UCSD-AML1 (cell line): ENCODE measurements at regions not wholly inside any gene's neighbourhood (a gene's known extent, or its start where the extent isn't known, plus 50 kb on each side); places are given as distances from the start of the nearest gene placed in this dataset.
"Not testable (repeated sequence)": the region's sequence is repeated elsewhere in the genome, so short reads cannot be mapped to it uniquely, and the experiment has no call there.

Experiments used
- DNase-seq: peaks from one replicate; lab custom pipeline; 2025; ENCODE audit not compliant: unreplicated experiment; lab: John Stamatoyannopoulos, UW

GRCh38 chr7:81073931-81074251 lies 155.0 kb upstream of the SEMA3C start:
- DNase-seq = no peak

GRCh38 chr7:81070956-81071355 lies 152.1 kb upstream of the SEMA3C start:
- DNase-seq = no peak

GRCh38 chr7:81066797-81067196 lies 147.9 kb upstream of the SEMA3C start:
- DNase-seq = no peak

- DNase-seq = no peak
These were observed 145.6 kb upstream of the SEMA3C start for GRCh38 chr7:81064426-81064825.

- no peak for DNase-seq
These were observed 143.9 kb upstream of the SEMA3C start for GRCh38 chr7:81062755-81063154.

- not testable (repeated sequence) for DNase-seq
These were observed 138.6 kb upstream of the SEMA3C start for GRCh38 chr7:81057469-81057868.

- no peak for DNase-seq
These were observed 134.8 kb upstream of the SEMA3C start for GRCh38 chr7:81053623-81054022.

- DNase-seq = no peak
These were observed 133.1 kb upstream of the SEMA3C start for GRCh38 chr7:81051811-81052413.

GRCh38 chr7:81045491-81046030 lies 126.7 kb upstream of the SEMA3C start:
- DNase-seq = no peak

- DNase-seq = not testable (repeated sequence)
These were observed 123.8 kb upstream of the SEMA3C start for GRCh38 chr7:81042646-81043045.

- DNase-seq = no peak
These were observed 121.6 kb upstream of the SEMA3C start for GRCh38 chr7:81040496-81040895.

GRCh38 chr7:81036871-81037270 lies 118.0 kb upstream of the SEMA3C start:
- DNase-seq = no peak

- DNase-seq = no peak
These were observed 117.2 kb upstream of the SEMA3C start for GRCh38 chr7:81036057-81036456.

- DNase-seq = no peak
These were observed 113.1 kb upstream of the SEMA3C start for GRCh38 chr7:81031996-81032395.

- DNase-seq = no peak
These were observed 112.4 kb upstream of the SEMA3C start for GRCh38 chr7:81031243-81031642.

GRCh38 chr7:81030472-81030871 lies 111.6 kb upstream of the SEMA3C start:
- no peak for DNase-seq

GRCh38 chr7:81029511-81029910 lies 110.7 kb upstream of the SEMA3C start:
- DNase-seq = no peak

- DNase-seq = no peak
These were observed 106.5 kb upstream of the SEMA3C start for GRCh38 chr7:81025360-81025759.

- no peak for DNase-seq
These were observed 96.1 kb upstream of the SEMA3C start for GRCh38 chr7:81014908-81015307.

- no peak for DNase-seq
These were observed 95.4 kb upstream of the SEMA3C start for GRCh38 chr7:81014266-81014665.

GRCh38 chr7:81013083-81013817 lies 94.4 kb upstream of the SEMA3C start:
- no peak for DNase-seq

- DNase-seq = no peak
These were observed 90.0 kb upstream of the SEMA3C start for GRCh38 chr7:81008901-81009300.

GRCh38 chr7:81007051-81007450 lies 88.2 kb upstream of the SEMA3C start:
- DNase-seq = no peak
